HG03280 (cell line): ENCODE measurements at regions not wholly inside any gene's neighbourhood (a gene's known extent, or its start where the extent isn't known, plus 50 kb on each side); places are given as distances from the start of the nearest gene placed in this dataset.

Experiments used
- ATAC-seq: cut with Tn5 transposase; IDR thresholded peaks from one replicate; pipeline ENCODE4 v1.9.1; 2021; ENCODE audit warnings: mild to moderate bottlenecking, moderate library complexity; ENCODE audit not compliant: unreplicated experiment

- no peak for ATAC-seq
Observed at GRCh38 chr6:71476872-71477271, 188.3 kb downstream of the OGFRL1 start.

DNA sequence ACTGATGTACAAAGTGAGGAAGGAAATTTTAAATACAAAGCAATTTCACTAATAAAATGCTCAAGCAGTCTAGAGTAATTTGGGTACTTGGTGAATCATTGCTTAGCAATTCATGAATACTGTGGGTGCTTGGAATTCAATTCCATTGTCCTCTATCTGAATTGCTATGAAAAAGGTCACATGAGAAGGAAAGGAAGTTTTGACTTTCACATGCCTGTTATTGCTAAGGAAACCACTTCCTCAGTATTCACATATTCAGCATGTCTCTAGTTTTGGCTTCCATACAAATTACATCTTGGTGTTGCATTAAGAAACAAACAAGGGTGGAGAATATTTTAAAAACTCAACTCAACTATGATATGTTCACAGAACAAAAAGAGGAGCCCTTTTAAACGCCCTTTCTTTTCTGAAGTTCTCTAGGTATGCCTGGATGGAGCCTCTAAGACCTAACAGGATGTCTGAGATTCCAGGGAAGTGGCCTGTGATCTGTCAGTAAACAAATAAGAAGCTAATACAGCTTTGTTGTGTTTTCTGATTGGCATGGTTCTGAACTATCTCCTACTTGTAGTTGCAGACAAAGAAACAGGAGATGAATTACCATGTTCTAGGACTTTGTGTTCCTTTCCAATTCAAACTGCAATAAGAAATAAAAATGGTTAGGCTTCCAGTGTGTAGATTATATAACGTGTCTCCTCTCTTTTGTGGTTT, 190.4 kb downstream of the OGFRL1 start:
- no peak for ATAC-seq

GRCh38 chr6:71480577-71480976, 192.0 kb downstream of the OGFRL1 start:
- ATAC-seq = no peak

GRCh38 chr6:71481011-71481410, 192.4 kb downstream of the OGFRL1 start:
- no peak for ATAC-seq

GRCh38 chr6:71481801-71482200, 193.2 kb downstream of the OGFRL1 start:
- ATAC-seq = no peak

GRCh38 chr6:71482742-71483141, 194.1 kb downstream of the OGFRL1 start:
- no peak for ATAC-seq

- peak; percentile 47 for ATAC-seq
Observed at GRCh38 chr6:71486461-71486860, 197.8 kb downstream of the OGFRL1 start.

- ATAC-seq = no peak
Observed at GRCh38 chr6:71488186-71488585, 199.6 kb downstream of the OGFRL1 start.

DNA sequence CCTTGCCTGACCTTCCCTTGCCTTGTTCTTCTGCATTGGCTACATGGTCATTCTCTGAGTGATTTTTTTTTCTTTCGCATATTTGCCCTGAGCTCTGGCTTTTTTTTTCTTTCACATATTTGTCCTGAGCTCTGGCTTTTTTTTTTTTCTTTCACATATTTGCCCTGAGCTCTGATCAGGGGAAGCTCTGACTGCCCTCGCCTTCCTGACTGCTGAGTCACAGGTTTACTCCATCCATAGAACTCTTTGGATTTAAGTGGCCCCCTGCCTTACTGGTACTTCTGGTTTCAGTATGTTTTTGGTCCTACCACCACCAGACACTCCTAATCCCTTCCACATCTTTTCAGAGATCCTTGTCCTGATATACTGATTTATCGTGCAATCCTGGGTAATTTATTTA, 201.1 kb downstream of the OGFRL1 start:
- no peak for ATAC-seq

- ATAC-seq = no peak
Observed at GRCh38 chr6:71490876-71491275, 202.3 kb downstream of the OGFRL1 start.

GRCh38 chr6:71491844-71492243, 203.2 kb downstream of the OGFRL1 start:
- ATAC-seq = no peak

DNA sequence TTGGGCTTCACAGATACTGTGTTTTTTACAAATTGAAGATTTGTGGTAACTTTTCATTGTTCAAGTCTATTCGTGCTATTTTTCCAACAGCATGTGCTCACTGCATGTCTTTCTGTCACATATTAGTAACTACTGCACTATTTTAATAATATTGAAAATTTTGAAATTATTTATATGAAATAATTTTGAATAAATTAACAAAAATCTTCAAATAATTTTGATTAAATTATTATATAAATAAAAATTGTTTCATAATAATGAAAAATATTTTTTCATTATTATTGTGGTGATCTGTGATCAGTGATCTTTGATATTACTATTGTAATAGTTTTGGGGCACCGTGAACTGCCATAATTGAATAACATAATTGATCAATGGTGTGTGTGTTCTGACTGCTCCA, 204.1 kb downstream of the OGFRL1 start:
- no peak for ATAC-seq

- peak; percentile 100 for ATAC-seq
Observed at GRCh38 chr6:71496018-71496721, 207.6 kb downstream of the OGFRL1 start.

DNA sequence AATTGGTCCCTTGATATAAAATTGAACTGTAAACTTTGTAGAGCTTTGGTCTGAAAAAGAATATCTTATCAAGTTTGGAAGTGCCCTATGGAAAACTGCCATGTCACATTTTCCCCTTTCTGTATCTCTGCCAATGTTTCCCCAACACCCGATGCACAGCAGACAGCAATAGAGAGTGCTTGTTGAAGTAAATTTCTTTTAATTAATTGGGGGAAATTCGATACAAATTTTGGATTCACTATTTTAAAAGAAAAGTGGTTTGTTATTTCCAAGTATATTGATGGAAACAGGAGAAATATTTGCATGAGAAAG, 208.1 kb downstream of the OGFRL1 start:
- ATAC-seq = no peak

DNA sequence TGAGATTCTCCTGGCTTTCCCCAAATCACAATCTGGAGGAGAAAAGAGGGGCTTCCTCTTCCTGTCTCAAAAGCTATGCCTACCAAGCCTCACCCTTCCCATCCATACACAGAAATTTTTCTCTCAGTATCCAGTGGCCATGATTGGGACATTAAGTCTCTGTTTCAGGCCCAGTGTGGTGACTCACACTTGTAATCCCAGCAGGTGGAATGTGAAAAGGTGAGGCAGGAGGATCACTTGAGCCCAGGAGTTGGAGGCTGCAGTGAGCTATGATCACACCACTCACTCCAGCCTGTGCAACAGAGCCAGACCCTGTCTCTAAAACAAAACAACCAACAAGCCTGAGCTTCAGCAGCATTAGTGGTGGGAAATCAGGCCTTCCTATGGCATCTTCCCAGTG, 210.0 kb downstream of the OGFRL1 start:
- no peak for ATAC-seq

GRCh38 chr6:71499667-71500066, 211.1 kb downstream of the OGFRL1 start:
- ATAC-seq = no peak

- ATAC-seq = no peak
Observed at GRCh38 chr6:71502168-71502567, 213.6 kb downstream of the OGFRL1 start.

DNA sequence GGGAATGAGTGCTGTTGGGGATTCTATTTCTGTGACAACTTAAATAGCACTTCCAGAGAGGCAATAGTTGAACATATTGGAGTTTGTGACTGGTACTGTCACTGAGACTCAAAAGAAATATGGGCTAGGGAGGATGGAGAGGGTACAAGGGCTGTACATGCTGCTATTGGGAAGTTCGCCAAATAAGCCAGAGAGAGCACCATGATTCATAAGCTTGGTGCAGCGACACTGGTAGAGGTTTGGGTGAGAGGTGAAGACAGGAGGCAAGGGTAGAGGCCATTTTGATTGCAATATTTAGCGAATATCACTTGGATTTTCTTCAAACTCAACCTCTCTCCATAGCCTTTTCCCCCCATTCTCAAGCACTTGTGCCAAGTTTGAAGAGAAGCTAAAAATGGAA, 214.3 kb downstream of the OGFRL1 start:
- ATAC-seq = no peak

GRCh38 chr6:71507183-71507582, 218.6 kb downstream of the OGFRL1 start:
- ATAC-seq = no peak

GRCh38 chr6:71509191-71510005, 220.8 kb downstream of the OGFRL1 start:
- no peak for ATAC-seq

- ATAC-seq = peak; percentile 87
Observed at GRCh38 chr6:71510057-71510713, 221.6 kb downstream of the OGFRL1 start.
